Esophagus muscularis mucosa (tissue), 4 donors: ENCODE measurements at regions not wholly inside any gene's neighbourhood (a gene's known extent, or its start where the extent isn't known, plus 50 kb on each side); places are given as distances from the start of the nearest gene placed in this dataset.

ENCODE experiments used
- DNase-seq: peaks from one replicate; pipeline ENCODE4 v3.0.0-alpha.2; 2017; ENCODE audit errors: extremely low spot score
- H3K27ac ChIP-seq, 4 donors: fragments of 200-600 bp; sonication (generic); replicated peaks in 1 of 4; 1 replicate in 3 of 4; 2 replicates in 1 of 4; pipeline ENCODE4 v1.5.1; 2016 to 2019; ENCODE audit warnings: mild to moderate bottlenecking in 1 of 4
- H3K27me3 ChIP-seq, 4 donors: fragments of 200-600 bp; sonication (generic); one replicate each; pipeline versions ENCODE4 v1.5.1 to v1.6.0; 2016 to 2019
- H3K36me3 ChIP-seq, 4 donors: fragments of 200-600 bp; sonication (generic); one replicate each; pipeline ENCODE4 v1.5.1; 2016 to 2019
- H3K4me1 ChIP-seq, 4 donors: fragments of 200-600 bp; sonication (generic); one replicate each; pipeline ENCODE4 v1.5.1; 2016 to 2019
- H3K4me3 ChIP-seq, 4 donors: fragments of 200-600 bp; sonication (generic); 1 replicate in 2 of 4; 2 replicates in 2 of 4; pipeline ENCODE4 v1.5.1; 2016 to 2019; ENCODE audit warnings: mild to moderate bottlenecking in 4 of 4, moderate library complexity in 1 of 4
- H3K9me3 ChIP-seq, 4 donors: fragments of 200-600 bp; sonication (generic); 1 replicate in 3 of 4; 2 replicates in 1 of 4; pipeline ENCODE4 v1.5.1; 2016 to 2019
- EP300 ChIP-seq: sonication (generic); formaldehyde crosslinking; IDR thresholded peaks from one replicate; pipeline ENCODE4 v1.6.1; 2017; ENCODE audit warnings: antibody characterized with exemption
- POLR2A ChIP-seq: fragments of 450-650 bp; IDR thresholded peaks from one replicate; pipeline ENCODE4 v1.6.1; 2017; ENCODE audit warnings: antibody characterized with exemption, moderate library complexity, mild to moderate bottlenecking, low read depth
- POLR2AphosphoS5 ChIP-seq, 2 donors: sonication (generic); formaldehyde crosslinking; IDR thresholded peaks; one replicate each; pipeline ENCODE4 v1.6.1; 2017; ENCODE audit warnings: antibody characterized with exemption in 2 of 2
- WGBS: methylation state at CpG from one replicate; pipeline ENCODE4 v1.1.5; 2018; 5-methylcytosine and 5-hydroxymethylcytosine counted together
- intact Hi-C: fragments of 100-400 bp; cut with DNase I; formaldehyde crosslinking; loops from one replicate; pipeline ENCODE4 v1.15.1; 2023
- TF ChIP-seq, protein P1 (sequence below), 3 experiments: fragments of 200-600 bp in 2 of 3; fragments of 450-650 bp in 1 of 3; sonication (generic) in 2 of 3; IDR thresholded peaks; one replicate each; pipeline ENCODE4 v1.5.1; 2017 to 2019; ENCODE audit warnings: antibody characterized with exemption in 3 of 3, mild to moderate bottlenecking in 2 of 3, moderate library complexity in 1 of 3

DNA sequence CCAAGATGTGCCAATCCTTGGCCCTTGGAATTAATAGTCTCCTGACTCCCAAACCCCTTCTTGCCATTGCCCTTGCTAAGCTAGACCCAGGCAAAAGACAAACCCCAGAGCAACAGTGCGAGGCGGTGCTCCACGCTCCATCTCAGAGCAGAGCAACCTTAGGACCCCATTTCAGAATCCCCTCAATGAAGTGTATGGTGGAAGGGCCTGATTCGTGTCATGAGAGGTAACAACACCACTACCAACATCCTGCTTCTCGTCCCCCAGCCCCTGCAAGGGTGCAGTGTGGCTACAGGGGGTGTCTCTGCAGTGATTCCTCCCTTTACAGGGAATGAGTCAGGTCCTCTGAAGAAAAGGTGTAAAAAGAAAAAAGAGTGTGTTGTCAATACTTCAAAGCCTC is 103.9 kb upstream of the IRF2BP2 start:
- Histone ChIP-seq H3K36me3 (no peaks in the 10 kb centered on the region), H3K27me3 (no peaks in the 10 kb centered on the region), H3K4me1 (peaks cover 42 to 48% (median 45%) of the 10 kb centered on the region in 4 donors), H3K9me3 (no peaks in the 10 kb centered on the region), H3K4me3 (no peak overlapping the region), H3K27ac (no peak overlapping the region)
- intact Hi-C loops = no loop called here
- 95% methylated on average over 5 of the region's 5 CpGs for WGBS
- TF ChIP-seq, protein P1, sequence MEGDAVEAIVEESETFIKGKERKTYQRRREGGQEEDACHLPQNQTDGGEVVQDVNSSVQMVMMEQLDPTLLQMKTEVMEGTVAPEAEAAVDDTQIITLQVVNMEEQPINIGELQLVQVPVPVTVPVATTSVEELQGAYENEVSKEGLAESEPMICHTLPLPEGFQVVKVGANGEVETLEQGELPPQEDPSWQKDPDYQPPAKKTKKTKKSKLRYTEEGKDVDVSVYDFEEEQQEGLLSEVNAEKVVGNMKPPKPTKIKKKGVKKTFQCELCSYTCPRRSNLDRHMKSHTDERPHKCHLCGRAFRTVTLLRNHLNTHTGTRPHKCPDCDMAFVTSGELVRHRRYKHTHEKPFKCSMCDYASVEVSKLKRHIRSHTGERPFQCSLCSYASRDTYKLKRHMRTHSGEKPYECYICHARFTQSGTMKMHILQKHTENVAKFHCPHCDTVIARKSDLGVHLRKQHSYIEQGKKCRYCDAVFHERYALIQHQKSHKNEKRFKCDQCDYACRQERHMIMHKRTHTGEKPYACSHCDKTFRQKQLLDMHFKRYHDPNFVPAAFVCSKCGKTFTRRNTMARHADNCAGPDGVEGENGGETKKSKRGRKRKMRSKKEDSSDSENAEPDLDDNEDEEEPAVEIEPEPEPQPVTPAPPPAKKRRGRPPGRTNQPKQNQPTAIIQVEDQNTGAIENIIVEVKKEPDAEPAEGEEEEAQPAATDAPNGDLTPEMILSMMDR (IDR thresholded peaks at IDR 0.05) = no peak
- TF ChIP-seq POLR2A = no peak
- TF ChIP-seq POLR2AphosphoS5 (IDR thresholded peaks at IDR 0.05) = no peak
- no peak for TF ChIP-seq EP300
- no peak for DNase-seq

DNA sequence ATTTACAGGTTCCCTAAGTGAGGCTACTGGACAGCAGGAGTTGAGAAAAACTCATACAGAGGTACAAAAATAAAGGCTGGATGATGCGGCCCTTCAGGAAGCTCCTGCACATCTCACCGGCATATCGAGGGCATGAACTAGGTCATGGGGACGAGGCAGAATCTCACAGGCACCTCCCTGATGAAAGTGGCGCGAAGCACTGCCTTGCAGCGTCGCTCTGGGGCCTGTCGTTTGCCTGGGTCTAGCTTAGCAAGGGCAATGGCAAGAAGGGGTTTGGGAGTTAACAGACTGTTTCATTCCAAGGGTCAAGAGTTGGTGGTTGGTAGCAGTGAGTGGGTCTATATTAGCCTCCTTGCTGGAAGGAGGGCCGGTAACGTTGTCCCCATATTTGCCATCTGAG is 103.5 kb upstream of the IRF2BP2 start:
- Histone ChIP-seq H3K27me3 (no peaks in the 10 kb centered on the region), H3K36me3 (no peaks in the 10 kb centered on the region), H3K4me3 (no peak overlapping the region), H3K27ac (no peak overlapping the region), H3K4me1 (peaks cover 37 to 44% (median 41%) of the 10 kb centered on the region in 4 donors), H3K9me3 (no peaks in the 10 kb centered on the region)
- 86% methylated on average over 9 of the region's 11 CpGs for whole genome bisulfite sequencing
- DNase-seq = no peak
- intact Hi-C loops = no loop called here
- TF ChIP-seq EP300 = no peak
- no peak for TF ChIP-seq POLR2A
- no peak for TF ChIP-seq POLR2AphosphoS5 (IDR thresholded peaks at IDR 0.05)
- TF ChIP-seq, protein P1 (IDR thresholded peaks at IDR 0.05) = no peak

DNA sequence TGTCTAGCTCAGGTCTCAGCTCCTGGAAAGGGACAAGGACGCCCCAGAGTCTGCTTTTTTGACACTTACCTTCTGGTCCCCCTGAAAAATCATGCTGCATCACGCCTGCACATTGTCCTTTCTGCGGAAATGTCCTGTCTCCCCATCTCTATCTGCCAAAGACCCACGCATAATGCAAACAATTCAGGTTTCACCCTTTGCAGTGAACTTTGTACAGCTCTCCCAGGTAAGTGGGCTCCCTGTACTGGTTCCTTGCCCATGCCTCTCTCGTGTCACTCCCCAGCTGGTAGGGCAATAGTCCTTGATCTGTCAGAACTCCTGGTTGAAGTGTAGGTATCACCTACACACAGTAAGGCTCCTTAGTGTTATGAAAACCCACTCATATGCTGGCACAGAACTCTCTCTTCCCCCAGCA is 102.9 kb upstream of the IRF2BP2 start:
- Histone ChIP-seq H3K27me3 (no peaks in the 10 kb centered on the region), H3K4me3 (no peak overlapping the region), H3K36me3 (no peaks in the 10 kb centered on the region), H3K9me3 (no peaks in the 10 kb centered on the region), H3K4me1 (peaks cover 32 to 38% (median 36%) of the 10 kb centered on the region in 4 donors), H3K27ac (no peak overlapping the region)
- no peak for DNase-seq
- TF ChIP-seq POLR2A (no peak), EP300 (no peak), POLR2AphosphoS5 (IDR thresholded peaks at IDR 0.05) (no peak)
- TF ChIP-seq, protein P1 (IDR thresholded peaks at IDR 0.05) = no peak
- WGBS = 96% methylated on average over 5 of the region's 5 CpGs
- intact Hi-C loops = no loop called here

DNA sequence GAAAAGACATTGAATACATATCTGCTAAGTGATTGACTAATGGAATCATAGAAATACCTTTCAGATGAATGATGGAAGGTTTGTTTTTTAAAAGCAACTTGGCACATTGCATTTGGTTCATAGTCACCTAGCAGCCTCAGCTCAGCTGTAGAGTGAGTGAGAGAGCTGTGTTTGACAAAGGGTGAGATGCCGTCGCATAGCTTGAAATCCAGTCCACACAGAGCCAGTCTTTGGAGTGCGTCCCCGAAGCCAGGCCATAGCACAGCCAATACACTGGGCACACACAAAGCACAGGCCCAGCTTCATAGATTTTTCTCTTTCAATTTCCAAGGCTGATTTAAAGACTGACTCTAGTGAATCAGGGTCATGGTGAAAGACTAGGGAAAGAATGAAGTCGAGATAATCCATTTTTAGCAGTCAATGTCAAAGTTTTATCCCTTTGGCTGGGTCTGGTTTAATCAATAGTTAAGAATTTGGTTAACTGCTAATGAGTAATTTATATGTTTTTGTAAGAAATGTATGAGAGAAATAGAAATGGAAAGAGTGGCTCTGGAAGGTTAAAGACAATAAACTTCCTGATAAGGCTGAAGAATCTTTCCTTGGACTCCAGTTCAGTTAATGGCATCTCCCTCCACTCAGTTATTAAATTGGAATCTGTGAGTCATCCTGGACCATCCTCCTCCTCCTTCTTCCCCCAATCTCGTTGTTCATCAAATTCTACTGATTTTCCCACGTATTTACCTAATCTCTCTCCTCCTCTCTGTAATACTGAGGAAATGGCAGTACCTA is 101.2 kb upstream of the IRF2BP2 start:
- WGBS = 54% methylated on average over 7 of the region's 7 CpGs
- H3K27ac ChIP-seq = peak overlapping the region; percentile 1 to 58 (median 42)

More for the DNA sequence above, 101.2 kb upstream of the IRF2BP2 start:
- TF ChIP-seq EP300 (no peak), POLR2A (no peak), POLR2AphosphoS5 (IDR thresholded peaks at IDR 0.05) (no peak)
- TF ChIP-seq, protein P1 (IDR thresholded peaks at IDR 0.05) = no peak
- DNase-seq = no peak
- Histone ChIP-seq H3K36me3 (no peaks in the 10 kb centered on the region), H3K4me3 (no peak overlapping the region), H3K27me3 (no peaks in the 10 kb centered on the region), H3K4me1 (peaks cover 15 to 26% (median 20%) of the 10 kb centered on the region in 4 donors), H3K9me3 (no peaks in the 10 kb centered on the region)
- intact Hi-C loops = no loop called here
